HCT116 (cell line): ENCODE measurements at regions not wholly inside any gene's neighbourhood (a gene's known extent, or its start where the extent isn't known, plus 50 kb on each side); places are given as distances from the start of the nearest gene placed in this dataset.

ENCODE experiments used
- ATAC-seq: fragments of 200-7000 bp; cut with Tn5 transposase; 2 replicates; pipeline ENCODE4 v1.9.1; 2020; ENCODE audit warnings: mild to moderate bottlenecking, moderate library complexity
- BruUV-seq: library from RNA; stranded (reverse); fragments of 400-500 nt; replicated peaks from 2 replicates; lab custom pipeline; 2021; lab: Mats Ljungman, UMichigan
- CTCF ChIA-PET: fragments of 300-600 bp; sonication (Branson Sonifier 250); formaldehyde crosslinking; loops from one replicate; lab custom pipeline; 2021; ENCODE audit warnings: antibody characterized with exemption; lab: Charles Lee
- POLR2A ChIA-PET: fragments of 300-600, 350-600 bp; sonication (Branson Sonifier 250); formaldehyde crosslinking; loops from one replicate; lab custom pipeline; 2021; ENCODE audit warnings: antibody characterized with exemption; lab: Charles Lee
- RAD21 ChIA-PET, 2 experiments: fragments of 300-600 bp; sonication (Branson Sonifier 250); formaldehyde crosslinking; loops; one replicate each; lab custom pipeline; 2023; ENCODE audit warnings: low total read pairs in 2 of 2; ENCODE audit not compliant: uncharacterized antibody in 2 of 2, unreplicated experiment in 2 of 2, low non-redundant PET in 1 of 2; lab: Charles Lee
- DNase-seq: peaks from one replicate; pipeline ENCODE4 v3.0.0-alpha.2; 2010; ENCODE audit warnings: low read depth, low spot score
- H2AFZ ChIP-seq: fragments of 200-600 bp; shearing (Covaris generic), sonication (generic); 2 replicates; pipeline ENCODE4 v1.6.1; 2017; ENCODE audit warnings: low read depth, mixed run types, mixed read lengths, antibody characterized with exemption, low read length; ENCODE audit not compliant: poor library complexity, severe bottlenecking
- H3K27ac ChIP-seq: 2 replicates; pipeline ENCODE4 v1.5.1; 2012; ENCODE audit warnings: low read depth, low read length
- H3K27me3 ChIP-seq: fragments of 200-600 bp; sonication (generic); 2 replicates; pipeline ENCODE4 v1.6.1; 2016; ENCODE audit warnings: mixed run types, low read length, mixed read lengths; ENCODE audit not compliant: insufficient read depth
- H3K36me3 ChIP-seq, 2 experiments: fragments of 200-500 bp in 1 of 2; fragments of 200-600 bp in 1 of 2; sonication (Bioruptor generic) in 1 of 2; sonication (generic) in 1 of 2; 2 replicates each; pipeline versions ENCODE4 v1.5.1 to v1.6.1; 2014 to 2016; ENCODE audit warnings: low read length in 2 of 2, inconsistent platforms in 1 of 2, mixed read lengths in 1 of 2, mixed run types in 1 of 2; ENCODE audit not compliant: insufficient read depth in 2 of 2, control insufficient read depth in 1 of 2
- H3K4me1 ChIP-seq, 2 experiments: fragments of 200-600 bp in 1 of 2; sonication (generic) in 1 of 2; 2 replicates each; pipeline versions ENCODE4 v1.5.1 to v1.6.1; 2012 to 2017; ENCODE audit warnings: low read length in 2 of 2, inconsistent platforms in 1 of 2, mild to moderate bottlenecking in 1 of 2, mixed read lengths in 1 of 2, mixed run types in 1 of 2, moderate library complexity in 1 of 2; ENCODE audit not compliant: insufficient read depth in 2 of 2, control insufficient read depth in 1 of 2
- H3K4me2 ChIP-seq: fragments of 200-600 bp; sonication (generic); 2 replicates; pipeline ENCODE4 v1.6.1; 2017; ENCODE audit warnings: mixed run types, low read length, mixed read lengths
- H3K4me3 ChIP-seq, 2 experiments: fragments of 200-600 bp in 1 of 2; sonication (generic) in 1 of 2; replicated peaks in 1 of 2; 2 replicates each; pipeline ENCODE4 v1.5.1; 2011 to 2016; ENCODE audit warnings: low read length in 2 of 2, control low read depth in 1 of 2, low read depth in 1 of 2, mild to moderate bottlenecking in 1 of 2, mixed read lengths in 1 of 2, mixed run types in 1 of 2
- H3K79me2 ChIP-seq: fragments of 200-600 bp; sonication (generic); 2 replicates; pipeline ENCODE4 v1.6.1; 2017; ENCODE audit warnings: mild to moderate bottlenecking, mixed run types, low read length, moderate library complexity, mixed read lengths; ENCODE audit not compliant: insufficient read depth
- H3K9ac ChIP-seq: fragments of 200-600 bp; sonication (generic); 2 replicates; pipeline ENCODE4 v1.6.1; 2016; ENCODE audit warnings: low read length, mixed read lengths
- H3K9me2 ChIP-seq: fragments of 200-600 bp; sonication (generic), shearing (Covaris generic); 2 replicates; pipeline ENCODE4 v1.6.1; 2017; ENCODE audit warnings: mixed run types, mild to moderate bottlenecking, moderate library complexity; ENCODE audit not compliant: insufficient read depth
- H3K9me3 ChIP-seq, 2 experiments: fragments of 200-500 bp in 1 of 2; fragments of 200-600 bp in 1 of 2; sonication (Bioruptor generic) in 1 of 2; sonication (generic) in 1 of 2; 2 replicates each; pipeline ENCODE4 v1.6.1; 2014 to 2017; ENCODE audit warnings: low read length in 2 of 2, mixed read lengths in 2 of 2, inconsistent platforms in 1 of 2, low read depth in 1 of 2, mild to moderate bottlenecking in 1 of 2, mixed run types in 1 of 2, moderate library complexity in 1 of 2; ENCODE audit not compliant: control insufficient read depth in 1 of 2, insufficient read depth in 1 of 2
- H4K20me1 ChIP-seq: fragments of 200-600 bp; sonication (generic), shearing (Covaris generic); 2 replicates; pipeline ENCODE4 v1.6.1; 2017; ENCODE audit warnings: mixed run types, mild to moderate bottlenecking, moderate library complexity; ENCODE audit not compliant: insufficient read depth
- ATF3 ChIP-seq: IDR thresholded peaks from 2 replicates; pipeline ENCODE4 v1.6.1; 2012
- CEBPB ChIP-seq: IDR thresholded peaks from 2 replicates; pipeline ENCODE4 v1.6.1; 2012; ENCODE audit warnings: low read depth
- ELF1 ChIP-seq: IDR thresholded peaks from 2 replicates; pipeline ENCODE4 v1.6.1; 2012; ENCODE audit warnings: low read depth, borderline replicate concordance
- EZH2 ChIP-seq: fragments of 200-600 bp; sonication (generic); IDR thresholded peaks from 2 replicates; pipeline ENCODE4 v1.6.1; 2017; ENCODE audit warnings: antibody characterized with exemption, mixed run types
- EZH2phosphoT487 ChIP-seq: fragments of 200-600 bp; IDR thresholded peaks from 2 replicates; pipeline ENCODE4 v1.6.1; 2018; ENCODE audit warnings: antibody characterized with exemption, borderline replicate concordance
- JUND ChIP-seq: IDR thresholded peaks from 2 replicates; pipeline ENCODE4 v1.6.1; 2012
- MAX ChIP-seq: IDR thresholded peaks from 2 replicates; pipeline ENCODE4 v1.6.1; 2012
- POLR2A ChIP-seq: IDR thresholded peaks from 2 replicates; pipeline ENCODE4 v1.7.0; 2011; ENCODE audit warnings: borderline replicate concordance; ENCODE audit not compliant: insufficient read depth, insufficient read length; ENCODE audit errors: extremely low read depth
- REST ChIP-seq: IDR thresholded peaks from 2 replicates; pipeline ENCODE4 v1.6.1; 2012; ENCODE audit warnings: low read depth
- SIN3A ChIP-seq: IDR thresholded peaks from 2 replicates; pipeline ENCODE4 v1.6.1; 2012; ENCODE audit warnings: low read depth
- SP1 ChIP-seq: IDR thresholded peaks from 2 replicates; pipeline ENCODE4 v1.6.1; 2012; ENCODE audit warnings: low read depth
- TCF7L2 ChIP-seq: IDR thresholded peaks from 2 replicates; pipeline ENCODE4 v1.7.0; 2011; ENCODE audit warnings: borderline replicate concordance, inconsistent platforms; ENCODE audit not compliant: insufficient read depth, insufficient read length; ENCODE audit errors: extremely low read depth
- YY1 ChIP-seq: IDR thresholded peaks from 2 replicates; pipeline ENCODE4 v1.6.1; 2011; ENCODE audit warnings: low read length, low read depth, moderate library complexity, mild to moderate bottlenecking; ENCODE audit not compliant: insufficient replicate concordance; ENCODE audit errors: extremely low read depth
- ZFX ChIP-seq: fragments of 450-650 bp; IDR thresholded peaks from 2 replicates; pipeline ENCODE4 v1.6.1; 2017
- intact Hi-C: fragments of 100-400 bp; cut with micrococcal nuclease; formaldehyde crosslinking; loops from 2 replicates; pipeline ENCODE4 v1.10.0; 2022
- TF ChIP-seq, protein P1 (sequence below), 3 experiments: fragments of 200-600 bp in 1 of 3; sonication (generic) in 1 of 3; IDR thresholded peaks in 2 of 3; conservative IDR thresholded peaks in 1 of 3; 2 replicates each; pipeline ENCODE4 v1.5.1; 2012 to 2017; ENCODE audit warnings: low read depth in 2 of 3, low read length in 2 of 3, antibody characterized with exemption in 1 of 3, borderline replicate concordance in 1 of 3, control low read depth in 1 of 3, mild to moderate bottlenecking in 1 of 3, mixed read lengths in 1 of 3, mixed run types in 1 of 3, moderate library complexity in 1 of 3; ENCODE audit not compliant: insufficient read depth in 1 of 3

DNA sequence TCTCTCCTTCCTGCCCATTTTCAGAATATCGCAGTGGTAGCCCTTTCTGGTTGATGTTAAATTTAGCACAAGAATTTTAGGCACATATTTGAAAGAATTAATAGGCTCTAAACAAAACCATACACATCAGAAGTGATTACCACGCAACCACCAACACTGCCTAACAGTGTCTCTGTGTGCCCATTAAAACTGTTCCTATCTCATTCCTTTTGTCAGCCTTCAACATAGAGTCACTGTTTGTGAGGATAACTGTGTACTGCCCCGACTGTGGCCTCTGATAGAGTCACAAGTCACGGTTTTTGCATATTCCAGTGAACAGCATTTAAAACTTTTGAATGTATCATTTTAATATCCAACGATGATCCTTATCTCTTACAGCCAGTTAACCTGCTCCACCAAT lies 116.8 kb upstream of the TNFAIP3 start:
- Histone ChIP-seq H3K4me2 (no peak overlapping the region), H3K27me3 (no peaks in the 10 kb centered on the region; the same call in 1 of the 2 replicates), H3K4me1 (no peaks in the 10 kb centered on the region), H3K36me3 (no peaks in the 10 kb centered on the region), H3K4me3 (no peak overlapping the region), H2AFZ (no peak overlapping the region), H3K79me2 (no peaks in the 10 kb centered on the region), H4K20me1 (no peaks in the 10 kb centered on the region), H3K9me3 (no peaks in the 10 kb centered on the region), H3K27ac (no peak overlapping the region), H3K9me2 (no peaks in the 10 kb centered on the region)
- DNase-seq (no peak), ATAC-seq (no peak)
- ChIA-PET CTCF (no interaction called here), POLR2A (no interaction called here), RAD21 (no interaction called here)
- no TSS peak for BruUV-seq
- intact Hi-C loops = no loop called here
- no peak for TF ChIP-seq TCF7L2
- no peak for TF ChIP-seq REST
- no peak for TF ChIP-seq ELF1
- TF ChIP-seq MAX = no peak
- no peak for TF ChIP-seq EZH2
- TF ChIP-seq CEBPB = no peak
- TF ChIP-seq ZFX = no peak
- TF ChIP-seq ATF3 = no peak
- TF ChIP-seq YY1 = no peak
- TF ChIP-seq, protein P1, sequence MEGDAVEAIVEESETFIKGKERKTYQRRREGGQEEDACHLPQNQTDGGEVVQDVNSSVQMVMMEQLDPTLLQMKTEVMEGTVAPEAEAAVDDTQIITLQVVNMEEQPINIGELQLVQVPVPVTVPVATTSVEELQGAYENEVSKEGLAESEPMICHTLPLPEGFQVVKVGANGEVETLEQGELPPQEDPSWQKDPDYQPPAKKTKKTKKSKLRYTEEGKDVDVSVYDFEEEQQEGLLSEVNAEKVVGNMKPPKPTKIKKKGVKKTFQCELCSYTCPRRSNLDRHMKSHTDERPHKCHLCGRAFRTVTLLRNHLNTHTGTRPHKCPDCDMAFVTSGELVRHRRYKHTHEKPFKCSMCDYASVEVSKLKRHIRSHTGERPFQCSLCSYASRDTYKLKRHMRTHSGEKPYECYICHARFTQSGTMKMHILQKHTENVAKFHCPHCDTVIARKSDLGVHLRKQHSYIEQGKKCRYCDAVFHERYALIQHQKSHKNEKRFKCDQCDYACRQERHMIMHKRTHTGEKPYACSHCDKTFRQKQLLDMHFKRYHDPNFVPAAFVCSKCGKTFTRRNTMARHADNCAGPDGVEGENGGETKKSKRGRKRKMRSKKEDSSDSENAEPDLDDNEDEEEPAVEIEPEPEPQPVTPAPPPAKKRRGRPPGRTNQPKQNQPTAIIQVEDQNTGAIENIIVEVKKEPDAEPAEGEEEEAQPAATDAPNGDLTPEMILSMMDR (IDR thresholded peaks at IDR 0.05 in 2 of 3, conservative IDR thresholded peaks at IDR 0.05 in 1 of 3; ENCODE audit: borderline replicate concordance in 1 of 3, insufficient read depth in 1 of 3, low read depth in 2 of 3, low read length in 2 of 3) = no peak
- TF ChIP-seq POLR2A = no peak
- no peak for TF ChIP-seq SIN3A
- no peak for TF ChIP-seq SP1
- TF ChIP-seq EZH2phosphoT487 = no peak
- TF ChIP-seq JUND = no peak
- TF ChIP-seq, all 23 proteins: peak for 0
- no peak overlapping the region for H3K9ac ChIP-seq
